Activated CD8-positive, alpha-beta memory T cell treated with anti-CD3 and anti-CD28 coated beads, Interleukin-2, amount 50 U/mL, for 24 hours (primary cell): ENCODE measurements at regions not wholly inside any gene's neighbourhood (a gene's known extent, or its start where the extent isn't known, plus 50 kb on each side); places are given as distances from the start of the nearest gene placed in this dataset.

Experiments used
- DNase-seq: peaks from one replicate; pipeline ENCODE4 v3.0.0-alpha.2; 2020; ENCODE audit errors: extremely low read depth

GRCh38 chr14:97517566-97518234, 720.5 kb downstream of the VRK1 start:
- no peak for DNase-seq

GRCh38 chr14:97523936-97524335, 726.8 kb downstream of the VRK1 start:
- no peak for DNase-seq

- DNase-seq = no peak
Measured at GRCh38 chr14:97524589-97525319, 727.6 kb downstream of the VRK1 start.

GRCh38 chr14:97527993-97528392, 730.8 kb downstream of the VRK1 start:
- DNase-seq = no peak

- no peak for DNase-seq
Measured at GRCh38 chr14:97532052-97532451, 734.9 kb downstream of the VRK1 start.

- DNase-seq = no peak
Measured at GRCh38 chr14:97536421-97536820, 739.2 kb downstream of the VRK1 start.

GRCh38 chr14:97538749-97539410, 741.7 kb downstream of the VRK1 start:
- no peak for DNase-seq

GRCh38 chr14:97539411-97539795, 742.2 kb downstream of the VRK1 start:
- DNase-seq = no peak

GRCh38 chr14:97539884-97540283, 742.7 kb downstream of the VRK1 start:
- no peak for DNase-seq

- no peak for DNase-seq
Measured at GRCh38 chr14:97543221-97543620, 746.0 kb downstream of the VRK1 start.

GRCh38 chr14:97543816-97544215, 746.6 kb downstream of the VRK1 start:
- DNase-seq = no peak

- DNase-seq = no peak
Measured at GRCh38 chr14:97544571-97544970, 747.4 kb downstream of the VRK1 start.

GRCh38 chr14:97546491-97547230, 749.5 kb downstream of the VRK1 start:
- no peak for DNase-seq

- DNase-seq = no peak
Measured at GRCh38 chr14:97550463-97550862, 753.3 kb downstream of the VRK1 start.

- no peak for DNase-seq
Measured at GRCh38 chr14:97554597-97554996, 757.4 kb downstream of the VRK1 start.

GRCh38 chr14:97564334-97564733, 767.2 kb downstream of the VRK1 start:
- DNase-seq = no peak

GRCh38 chr14:97571201-97571600, 774.0 kb downstream of the VRK1 start:
- DNase-seq = no peak

GRCh38 chr14:97571866-97572555, 774.8 kb downstream of the VRK1 start:
- DNase-seq = no peak

GRCh38 chr14:97572583-97573458, 775.6 kb downstream of the VRK1 start:
- no peak for DNase-seq

- DNase-seq = no peak
Measured at GRCh38 chr14:97575677-97576076, 778.5 kb downstream of the VRK1 start.
